ENCODE measurements at regions not wholly inside any gene's neighbourhood (a gene's known extent, or its start where the extent isn't known, plus 50 kb on each side); places are given as distances from the start of the nearest gene placed in this dataset.

- TF ChIP-seq ZFX (IDR thresholded peaks at IDR 0.05) (no peak), CTCF (conservative IDR thresholded peaks at IDR 0.05) (no peak)
- H3K27ac ChIP-seq = no peak overlapping the region
Measured at GRCh38 chr2:22359071-22359672, 1025.8 kb upstream of the KLHL29 start.

GRCh38 chr2:22360735-22361374 is 1024.1 kb upstream of the KLHL29 start:
- no peak overlapping the region for H3K27ac ChIP-seq
- TF ChIP-seq ZFX (IDR thresholded peaks at IDR 0.05) = no peak
- TF ChIP-seq CTCF (conservative IDR thresholded peaks at IDR 0.05) = no peak

- H3K27ac ChIP-seq = no peak overlapping the region
- TF ChIP-seq ZFX (IDR thresholded peaks at IDR 0.05) (no peak), CTCF (conservative IDR thresholded peaks at IDR 0.05) (no peak)
Measured at GRCh38 chr2:22361571-22361970, 1023.4 kb upstream of the KLHL29 start.

- no peak overlapping the region for H3K27ac ChIP-seq
- TF ChIP-seq CTCF (conservative IDR thresholded peaks at IDR 0.05) (0 out of 2 replicates have a peak, but pooled peaks have one; percentile 10), ZFX (IDR thresholded peaks at IDR 0.05) (no peak)
Measured at GRCh38 chr2:22375096-22375495, 1009.9 kb upstream of the KLHL29 start.

GRCh38 chr2:22377268-22377667 is 1007.7 kb upstream of the KLHL29 start:
- TF ChIP-seq CTCF (conservative IDR thresholded peaks at IDR 0.05) (no peak), ZFX (IDR thresholded peaks at IDR 0.05) (no peak)
- no peak overlapping the region for H3K27ac ChIP-seq

GRCh38 chr2:22382479-22383169 is 1002.4 kb upstream of the KLHL29 start:
- TF ChIP-seq ZFX (IDR thresholded peaks at IDR 0.05) (no peak), CTCF (conservative IDR thresholded peaks at IDR 0.05) (no peak)
- no peak overlapping the region for H3K27ac ChIP-seq

- no peak overlapping the region for H3K27ac ChIP-seq
- no peak for TF ChIP-seq CTCF (conservative IDR thresholded peaks at IDR 0.05)
- no peak for TF ChIP-seq ZFX (IDR thresholded peaks at IDR 0.05)
Measured at GRCh38 chr2:22397847-22398246, 987.1 kb upstream of the KLHL29 start.

Data from C4-2B (cell line).